Neural crest cell (in vitro differentiated cells): ENCODE measurements at regions not wholly inside any gene's neighbourhood (a gene's known extent, or its start where the extent isn't known, plus 50 kb on each side); places are given as distances from the start of the nearest gene placed in this dataset.

Experiments used
- DNase-seq: peaks from one replicate; pipeline ENCODE4 v3.0.0; 2021; ENCODE audit warnings: low read depth, mixed read lengths, low spot score
- H3K27ac Mint-ChIP-seq: one replicate; pipeline ENCODE4 v1.8.0; 2021; ENCODE audit warnings: mild to moderate bottlenecking, mixed read lengths; ENCODE audit not compliant: unreplicated experiment
- H3K27me3 Mint-ChIP-seq: 2 replicates; pipeline ENCODE4 v1.8.0; 2021; ENCODE audit warnings: low read depth, mild to moderate bottlenecking, mixed read lengths
- H3K36me3 Mint-ChIP-seq: 2 replicates; pipeline ENCODE4 v1.8.0; 2021; ENCODE audit warnings: low read depth, mild to moderate bottlenecking, mixed read lengths
- H3K4me1 Mint-ChIP-seq: 2 replicates; pipeline ENCODE4 v1.8.0; 2021; ENCODE audit warnings: mixed read lengths
- H3K4me3 Mint-ChIP-seq: one replicate; pipeline ENCODE4 v1.8.0; 2021; ENCODE audit warnings: mild to moderate bottlenecking, mixed read lengths
- H3K9me3 Mint-ChIP-seq: 2 replicates; pipeline ENCODE4 v1.8.0; 2021; ENCODE audit warnings: mixed read lengths
- TF ChIP-seq, protein P1 (sequence below): fragments of 200-600 bp; sonication (generic); conservative IDR thresholded peaks from 2 replicates; pipeline ENCODE4 v1.5.0; 2021; ENCODE audit warnings: antibody characterized with exemption, mild to moderate bottlenecking

DNA sequence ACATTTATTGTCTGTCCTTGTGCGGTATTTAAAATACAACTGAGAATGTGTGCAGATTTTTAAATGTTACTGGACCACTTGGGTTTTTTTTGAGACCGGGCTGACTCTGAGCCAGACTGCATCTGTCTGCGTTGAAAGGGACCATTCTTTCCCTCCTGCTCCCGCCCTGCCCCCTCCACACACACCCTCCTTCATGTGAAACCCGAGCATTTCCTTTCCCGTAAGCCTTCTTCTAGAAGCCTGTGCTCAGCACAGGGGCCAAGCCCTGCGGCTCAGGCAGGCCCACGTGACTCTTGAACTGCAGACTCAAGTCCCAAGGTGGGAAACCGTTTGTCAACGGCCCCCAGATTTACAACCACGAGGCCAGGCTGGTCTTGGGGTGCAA lies 82.7 kb upstream of the FOXC1 start:
- TF ChIP-seq, protein P1, sequence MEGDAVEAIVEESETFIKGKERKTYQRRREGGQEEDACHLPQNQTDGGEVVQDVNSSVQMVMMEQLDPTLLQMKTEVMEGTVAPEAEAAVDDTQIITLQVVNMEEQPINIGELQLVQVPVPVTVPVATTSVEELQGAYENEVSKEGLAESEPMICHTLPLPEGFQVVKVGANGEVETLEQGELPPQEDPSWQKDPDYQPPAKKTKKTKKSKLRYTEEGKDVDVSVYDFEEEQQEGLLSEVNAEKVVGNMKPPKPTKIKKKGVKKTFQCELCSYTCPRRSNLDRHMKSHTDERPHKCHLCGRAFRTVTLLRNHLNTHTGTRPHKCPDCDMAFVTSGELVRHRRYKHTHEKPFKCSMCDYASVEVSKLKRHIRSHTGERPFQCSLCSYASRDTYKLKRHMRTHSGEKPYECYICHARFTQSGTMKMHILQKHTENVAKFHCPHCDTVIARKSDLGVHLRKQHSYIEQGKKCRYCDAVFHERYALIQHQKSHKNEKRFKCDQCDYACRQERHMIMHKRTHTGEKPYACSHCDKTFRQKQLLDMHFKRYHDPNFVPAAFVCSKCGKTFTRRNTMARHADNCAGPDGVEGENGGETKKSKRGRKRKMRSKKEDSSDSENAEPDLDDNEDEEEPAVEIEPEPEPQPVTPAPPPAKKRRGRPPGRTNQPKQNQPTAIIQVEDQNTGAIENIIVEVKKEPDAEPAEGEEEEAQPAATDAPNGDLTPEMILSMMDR: no peak
- H3K27me3 Mint-ChIP-seq: peaks cover 4% of the 10 kb centered on the region
- peak; percentile 26 for DNase-seq
- H3K4me1 Mint-ChIP-seq: peaks cover 24% of the 10 kb centered on the region
- H3K9me3 Mint-ChIP-seq: no peaks in the 10 kb centered on the region
- peak overlapping the region; percentile 62 for H3K27ac Mint-ChIP-seq
- peak overlapping the region; percentile 12 for H3K4me3 Mint-ChIP-seq
- H3K36me3 Mint-ChIP-seq: no peaks in the 10 kb centered on the region

DNA sequence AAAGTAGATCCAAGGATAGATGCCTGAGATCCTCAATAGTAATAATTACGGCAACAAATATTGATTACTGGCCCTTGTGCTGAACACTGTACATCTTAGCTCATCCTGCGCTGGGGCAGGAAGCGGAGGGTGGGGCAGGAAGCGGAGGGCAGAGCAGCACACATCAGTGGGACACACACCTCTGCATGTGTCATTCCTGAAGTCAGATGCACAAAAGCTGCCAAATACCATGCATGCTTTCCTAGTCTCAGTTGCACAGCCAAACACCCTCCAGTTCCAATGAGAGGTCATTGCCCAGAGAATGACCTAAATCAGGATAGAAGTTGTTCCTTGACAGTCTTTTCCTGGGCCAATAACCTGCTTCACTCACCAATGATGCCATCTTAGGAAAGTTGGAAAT lies 74.4 kb upstream of the FOXC1 start:
- H3K9me3 Mint-ChIP-seq: no peaks in the 10 kb centered on the region

DNA sequence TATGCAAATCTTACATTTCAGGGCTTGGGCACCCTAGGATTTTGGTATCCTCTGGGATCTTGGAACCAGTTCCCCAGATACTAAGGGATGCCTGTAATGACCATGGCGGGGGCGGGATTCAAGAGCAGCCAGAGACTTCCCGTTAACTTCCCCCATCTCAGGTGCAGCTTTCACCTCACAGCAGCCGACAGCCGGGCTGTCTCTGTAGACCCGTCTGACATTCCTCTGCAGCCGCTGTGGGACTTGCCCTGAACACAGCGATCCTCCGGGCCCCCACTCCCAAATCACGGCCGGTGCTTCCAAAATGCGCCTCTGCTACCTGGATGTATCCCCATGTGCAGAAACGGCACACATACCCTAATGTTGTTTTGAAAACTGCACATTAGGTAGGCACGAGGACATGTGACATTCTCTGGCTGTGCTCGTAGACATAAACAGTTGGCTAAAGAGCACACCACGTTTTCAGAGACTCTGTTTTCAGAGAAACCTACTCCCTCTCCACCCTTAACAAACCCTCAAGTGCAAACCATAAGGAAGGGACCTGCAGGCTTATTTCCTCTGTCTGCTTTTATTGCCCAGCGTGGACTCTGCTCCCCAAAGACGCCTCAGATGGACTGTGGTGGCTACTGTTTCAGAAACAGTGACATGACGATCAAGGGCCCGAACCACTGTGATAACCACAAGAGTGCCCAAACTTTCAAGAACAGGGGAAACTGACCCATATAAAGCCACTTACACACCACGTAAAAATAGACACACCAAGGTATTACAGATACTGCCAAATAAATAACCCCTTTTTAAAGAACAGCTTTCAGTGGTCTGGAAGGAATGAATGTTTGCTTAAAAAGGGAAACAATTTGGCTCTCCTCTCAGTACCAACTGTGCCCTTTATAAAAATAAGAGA lies 72.9 kb upstream of the FOXC1 start:
- DNase-seq: no peak
- H3K27me3 Mint-ChIP-seq: no peaks in the 10 kb centered on the region
- H3K9me3 Mint-ChIP-seq: no peaks in the 10 kb centered on the region
- H3K36me3 Mint-ChIP-seq: no peaks in the 10 kb centered on the region
- H3K27ac Mint-ChIP-seq: no peak overlapping the region
- TF ChIP-seq, protein P1: no peak
- H3K4me3 Mint-ChIP-seq: no peak overlapping the region
- no peaks in the 10 kb centered on the region for H3K4me1 Mint-ChIP-seq

More for the DNA sequence above, 74.4 kb upstream of the FOXC1 start:
- TF ChIP-seq, protein P1: no peak
- DNase-seq: no peak
- Mint-ChIP-seq H3K36me3 (no peaks in the 10 kb centered on the region), H3K4me3 (no peak overlapping the region), H3K27ac (no peak overlapping the region), H3K4me1 (no peaks in the 10 kb centered on the region), H3K27me3 (no peaks in the 10 kb centered on the region)

DNA sequence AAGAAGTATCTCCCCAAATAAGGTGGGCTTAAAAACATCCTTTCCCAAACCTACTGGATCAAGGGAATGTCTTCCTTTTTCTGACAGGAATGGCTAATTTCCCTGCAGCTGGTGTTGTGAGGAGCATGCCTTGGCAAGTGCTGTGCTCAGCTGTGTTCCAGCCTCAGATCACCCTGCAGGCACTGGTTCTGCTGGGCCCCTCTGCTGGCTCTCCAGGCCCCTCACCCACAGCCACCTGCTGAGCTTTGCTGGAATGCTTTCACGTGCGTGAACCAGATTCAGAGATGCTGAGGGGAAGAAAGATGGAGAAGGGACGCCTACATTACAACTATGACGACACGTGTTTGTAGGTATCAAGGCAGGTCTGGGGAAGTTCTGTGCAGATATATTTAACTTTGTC lies 71.3 kb upstream of the FOXC1 start:
- Mint-ChIP-seq H3K27ac (no peak overlapping the region), H3K4me3 (no peak overlapping the region), H3K36me3 (no peaks in the 10 kb centered on the region), H3K9me3 (no peaks in the 10 kb centered on the region), H3K4me1 (no peaks in the 10 kb centered on the region), H3K27me3 (no peaks in the 10 kb centered on the region)
- TF ChIP-seq, protein P1: no peak
- DNase-seq: no peak

DNA sequence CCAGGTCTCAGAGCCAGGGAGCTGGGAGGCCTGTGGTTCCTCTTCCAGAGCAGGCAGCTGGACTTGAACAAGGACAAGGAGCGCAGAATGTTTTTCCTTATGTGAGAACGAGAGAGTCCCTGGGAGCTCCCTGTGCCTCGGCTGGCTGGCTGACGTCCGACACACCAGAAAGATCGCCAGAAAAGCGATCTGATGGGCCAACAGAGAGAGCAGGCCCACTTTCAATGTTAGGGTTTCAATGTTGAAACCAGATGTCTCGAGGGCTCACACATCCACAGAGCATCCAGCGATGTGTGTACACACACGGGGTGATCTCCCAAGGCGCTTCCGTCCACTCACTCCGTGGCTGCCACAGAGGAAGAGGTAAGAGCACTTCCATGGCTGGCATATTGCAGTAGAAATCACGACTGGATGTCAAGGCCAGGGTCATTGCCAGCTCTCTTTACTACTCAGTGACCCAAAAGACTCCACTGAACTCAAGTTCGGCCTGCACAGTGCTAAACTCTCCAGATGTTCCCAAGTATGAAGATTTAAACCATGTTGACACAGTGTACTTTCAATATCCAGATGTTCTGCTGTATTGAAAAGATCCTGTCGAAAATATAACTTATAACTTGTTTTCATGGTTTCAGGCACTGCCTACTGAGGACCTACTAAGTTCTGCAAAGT lies 70.8 kb upstream of the FOXC1 start:
- no peak overlapping the region for H3K4me3 Mint-ChIP-seq
- no peaks in the 10 kb centered on the region for H3K27me3 Mint-ChIP-seq
- DNase-seq: no peak
- TF ChIP-seq, protein P1: no peak
- no peaks in the 10 kb centered on the region for H3K36me3 Mint-ChIP-seq
- H3K4me1 Mint-ChIP-seq: no peaks in the 10 kb centered on the region
- no peak overlapping the region for H3K27ac Mint-ChIP-seq
- H3K9me3 Mint-ChIP-seq: no peaks in the 10 kb centered on the region
